AG04449 (cell line): ENCODE measurements at regions not wholly inside any gene's neighbourhood (a gene's known extent, or its start where the extent isn't known, plus 50 kb on each side); places are given as distances from the start of the nearest gene placed in this dataset.
"Not testable (repeated sequence)": the region's sequence is repeated elsewhere in the genome, so short reads cannot be mapped to it uniquely, and the experiment has no call there.

Source experiments
- CTCF ChIA-PET: fragments of 350-600 bp; formaldehyde crosslinking; extraction: SDS; loops from one replicate; lab custom pipeline; 2021; ENCODE audit warnings: antibody characterized with exemption; lab: Yijun Ruan, JAX
- POLR2A ChIA-PET: fragments of 400-600, 350-600 bp; formaldehyde crosslinking; extraction: SDS; loops from one replicate; lab custom pipeline; 2020; ENCODE audit warnings: antibody characterized with exemption, inconsistent platforms; lab: Yijun Ruan, JAX
- DNase-seq: peaks from one replicate; pipeline ENCODE4 v3.0.0-alpha.2; 2010; ENCODE audit warnings: low read depth, low spot score
- H3K4me3 ChIP-seq: 2 replicates; pipeline ENCODE4 v1.5.1; 2011; ENCODE audit warnings: low read depth, mild to moderate bottlenecking, control low read depth, low read length
- TF ChIP-seq, protein P1 (sequence below): IDR thresholded peaks from one replicate; pipeline ENCODE4 v1.5.1; 2011; ENCODE audit warnings: mild to moderate bottlenecking, moderate library complexity, low read length, control low read depth, inconsistent platforms; ENCODE audit not compliant: insufficient read depth; ENCODE audit errors: missing control alignments

- ChIA-PET CTCF (interaction anchor here (1.0 to 1.7 kb wide), 2 partner anchors 1071 to 1074 kb away, joined by 3 to 4 read pairs; no protein-coding TSS in a partner anchor), POLR2A (no interaction called here)
- H3K4me3 ChIP-seq = no peak overlapping the region
- no peak for DNase-seq
- TF ChIP-seq, protein P1, sequence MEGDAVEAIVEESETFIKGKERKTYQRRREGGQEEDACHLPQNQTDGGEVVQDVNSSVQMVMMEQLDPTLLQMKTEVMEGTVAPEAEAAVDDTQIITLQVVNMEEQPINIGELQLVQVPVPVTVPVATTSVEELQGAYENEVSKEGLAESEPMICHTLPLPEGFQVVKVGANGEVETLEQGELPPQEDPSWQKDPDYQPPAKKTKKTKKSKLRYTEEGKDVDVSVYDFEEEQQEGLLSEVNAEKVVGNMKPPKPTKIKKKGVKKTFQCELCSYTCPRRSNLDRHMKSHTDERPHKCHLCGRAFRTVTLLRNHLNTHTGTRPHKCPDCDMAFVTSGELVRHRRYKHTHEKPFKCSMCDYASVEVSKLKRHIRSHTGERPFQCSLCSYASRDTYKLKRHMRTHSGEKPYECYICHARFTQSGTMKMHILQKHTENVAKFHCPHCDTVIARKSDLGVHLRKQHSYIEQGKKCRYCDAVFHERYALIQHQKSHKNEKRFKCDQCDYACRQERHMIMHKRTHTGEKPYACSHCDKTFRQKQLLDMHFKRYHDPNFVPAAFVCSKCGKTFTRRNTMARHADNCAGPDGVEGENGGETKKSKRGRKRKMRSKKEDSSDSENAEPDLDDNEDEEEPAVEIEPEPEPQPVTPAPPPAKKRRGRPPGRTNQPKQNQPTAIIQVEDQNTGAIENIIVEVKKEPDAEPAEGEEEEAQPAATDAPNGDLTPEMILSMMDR = no peak
Observed at GRCh38 chr18:75723521-75724340, 296.2 kb upstream of the SMIM21 start.

GRCh38 chr18:75714766-75715165, 287.3 kb upstream of the SMIM21 start:
- H3K4me3 ChIP-seq = no peak overlapping the region
- TF ChIP-seq, protein P1 = no peak
- POLR2A ChIA-PET = no interaction called here
- CTCF ChIA-PET = no interaction called here
- no peak for DNase-seq

GRCh38 chr18:75712124-75712867, 284.8 kb upstream of the SMIM21 start:
- POLR2A ChIA-PET, CTCF ChIA-PET, DNase-seq, H3K4me3 ChIP-seq: not testable (repeated sequence)

- ChIA-PET POLR2A (no interaction called here), CTCF (no interaction called here)
- DNase-seq = no peak
- TF ChIP-seq, protein P1 = no peak
- H3K4me3 ChIP-seq = no peak overlapping the region
Observed at GRCh38 chr18:75700561-75700960, 273.1 kb upstream of the SMIM21 start.

DNA sequence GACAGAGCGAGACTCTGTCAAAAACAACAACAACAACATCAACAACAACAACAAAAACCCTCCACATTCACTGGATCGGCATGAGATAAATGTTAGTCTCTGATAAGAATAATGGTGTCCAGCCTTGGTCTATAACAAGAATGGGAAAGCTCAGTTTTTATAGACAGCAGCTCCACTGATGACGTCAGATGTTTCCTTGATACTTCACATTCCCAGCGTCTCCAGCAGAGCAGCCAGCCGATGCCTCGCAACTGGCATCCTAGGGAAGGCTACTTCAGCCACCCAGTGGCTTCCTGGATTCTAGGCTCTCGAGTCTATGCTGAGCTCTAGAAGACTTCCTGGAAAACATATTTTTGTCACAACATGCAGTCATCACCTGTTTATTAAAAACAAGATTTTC, 271.4 kb upstream of the SMIM21 start:
- DNase-seq = no peak
- CTCF ChIA-PET = no interaction called here
- TF ChIP-seq, protein P1 = no peak
- H3K4me3 ChIP-seq = no peak overlapping the region
- POLR2A ChIA-PET = no interaction called here

- POLR2A ChIA-PET = no interaction called here
Observed at GRCh38 chr18:75697493-75697892, 270.0 kb upstream of the SMIM21 start.

More at GRCh38 chr18:75697493-75697892, 270.0 kb upstream of the SMIM21 start:
- TF ChIP-seq, protein P1 = no peak
- no peak for DNase-seq
- H3K4me3 ChIP-seq = no peak overlapping the region
- CTCF ChIA-PET = interaction anchor here (1.1 kb wide), 1 partner anchor 560 kb away, joined by 3 read pairs; no protein-coding TSS in a partner anchor
